Right lobe of liver (tissue), 6 donors: ENCODE measurements at regions not wholly inside any gene's neighbourhood (a gene's known extent, or its start where the extent isn't known, plus 50 kb on each side); places are given as distances from the start of the nearest gene placed in this dataset.

Experiments used
- ATAC-seq, 4 donors: fragments of 200-7000 bp; cut with Tn5 transposase; one replicate each; pipeline ENCODE4 v1.9.1; 2020; ENCODE audit warnings: mild to moderate bottlenecking in 4 of 4, moderate library complexity in 4 of 4
- DNase-seq, 3 donors: peaks; one replicate each; pipeline ENCODE4 v3.0.0-alpha.2; 2020
- H3K27ac ChIP-seq, 3 donors: fragments of 200-600 bp; one replicate each; pipeline ENCODE4 v1.8.0; 2022
- H3K27me3 ChIP-seq, 2 donors: fragments of 200-600 bp; one replicate each; pipeline ENCODE4 v1.8.0; 2022
- H3K36me3 ChIP-seq, 4 donors: fragments of 200-600 bp; sonication (generic) in 1 of 4; one replicate each; pipeline versions ENCODE4 v1.5.1 to v1.8.0; 2017 to 2022; ENCODE audit warnings: control low read depth in 1 of 4
- H3K4me1 ChIP-seq, 4 donors: fragments of 200-600 bp; sonication (generic) in 1 of 4; one replicate each; pipeline versions ENCODE4 v1.5.1 to v1.8.0; 2017 to 2022; ENCODE audit warnings: control low read depth in 1 of 4
- H3K4me3 ChIP-seq, 3 donors: fragments of 200-600 bp; one replicate each; pipeline ENCODE4 v1.8.0; 2022
- H3K9me3 ChIP-seq, 4 donors: fragments of 200-600 bp; sonication (generic) in 1 of 4; one replicate each; pipeline versions ENCODE4 v1.5.1 to v1.8.0; 2017 to 2022; ENCODE audit warnings: control low read depth in 1 of 4
- CTCF ChIP-seq, 4 donors: fragments of 200-600 bp in 3 of 4; fragments of 450-650 bp in 1 of 4; IDR thresholded peaks; one replicate each; pipeline versions ENCODE4 v1.5.1 to v1.8.0; 2016 to 2022; ENCODE audit warnings: antibody characterized with exemption in 4 of 4, mild to moderate bottlenecking in 2 of 4
- POLR2A ChIP-seq: fragments of 450-650 bp; IDR thresholded peaks from one replicate; pipeline ENCODE4 v1.6.1; 2017; ENCODE audit warnings: antibody characterized with exemption, mild to moderate bottlenecking
- WGBS: methylation state at CpG from one replicate; pipeline ENCODE4 v1.1.6; 2018; ENCODE audit warnings: low coverage, low lambda C conversion rate; ENCODE audit not compliant: insufficient coverage; ENCODE audit errors: missing lambda C conversion rate; 5-methylcytosine and 5-hydroxymethylcytosine counted together
- intact Hi-C, 2 donors: fragments of 100-400 bp; cut with DNase I; formaldehyde crosslinking; loops; one replicate each; pipeline versions ENCODE4 v1.11.2 to v1.14.1; 2022
- donor health status: DM: no; HTN: yes; CAD: no.
- donor health status: DM: no; HTN: no; CAD: no.
- donor health status: DM: no; HTN: no; CAD: no.
- donor health status: DM: no; HTN: yes; CAD: no.
- donor health status: DM: no; HTN: yes; CAD: no.

GRCh38 chr3:43870844-43871626, 180.3 kb downstream of the ABHD5 start:
- Histone ChIP-seq H3K27ac (no peak overlapping the region), H3K4me1 (no peaks in the 10 kb centered on the region), H3K36me3 (no peaks in the 10 kb centered on the region), H3K9me3 (no peaks in the 10 kb centered on the region), H3K27me3 (no peaks in the 10 kb centered on the region), H3K4me3 (no peak overlapping the region)
- no peak for DNase-seq
- TF ChIP-seq POLR2A (no peak), CTCF (IDR thresholded peaks at IDR 0.05) (no peak)
- no peak for ATAC-seq
- WGBS: 34% methylated on average over 2 of the region's 2 CpGs
- intact Hi-C loops: no loop called here

GRCh38 chr3:43871627-43872245, 181.0 kb downstream of the ABHD5 start:
- Histone ChIP-seq H3K36me3 (no peaks in the 10 kb centered on the region), H3K4me1 (no peaks in the 10 kb centered on the region), H3K9me3 (no peaks in the 10 kb centered on the region), H3K27me3 (no peaks in the 10 kb centered on the region), H3K4me3 (no peak overlapping the region), H3K27ac (no peak overlapping the region)
- 39% methylated on average over 8 of the region's 9 CpGs for WGBS
- TF ChIP-seq CTCF (IDR thresholded peaks at IDR 0.05): no peak
- intact Hi-C loops: no loop called here
- DNase-seq (no peak), ATAC-seq (no peak)

GRCh38 chr3:43872301-43872700, 181.6 kb downstream of the ABHD5 start:
- Histone ChIP-seq H3K36me3 (no peaks in the 10 kb centered on the region), H3K4me3 (no peak overlapping the region), H3K9me3 (no peaks in the 10 kb centered on the region), H3K4me1 (no peaks in the 10 kb centered on the region), H3K27me3 (no peaks in the 10 kb centered on the region), H3K27ac (no peak overlapping the region)
- intact Hi-C loops: no loop called here
- 73% methylated on average over 2 of the region's 3 CpGs for WGBS
- TF ChIP-seq CTCF (IDR thresholded peaks at IDR 0.05): no peak
- TF ChIP-seq POLR2A: no peak
- ATAC-seq: peak in 1 of 4 donors; percentile 39
- DNase-seq: no peak

GRCh38 chr3:43872901-43873300, 182.2 kb downstream of the ABHD5 start:
- intact Hi-C loops: no loop called here
- no peak for TF ChIP-seq CTCF (IDR thresholded peaks at IDR 0.05)
- TF ChIP-seq POLR2A: no peak
- DNase-seq: no peak
- Histone ChIP-seq H3K4me3 (no peak overlapping the region), H3K36me3 (no peaks in the 10 kb centered on the region), H3K9me3 (no peaks in the 10 kb centered on the region), H3K27ac (no peak overlapping the region), H3K4me1 (no peaks in the 10 kb centered on the region), H3K27me3 (no peaks in the 10 kb centered on the region)
- WGBS: 40% methylated on average over 5 of the region's 6 CpGs
- ATAC-seq: no peak
